IPS DF 6.9 (cell line): ENCODE measurements at regions not wholly inside any gene's neighbourhood (a gene's known extent, or its start where the extent isn't known, plus 50 kb on each side); places are given as distances from the start of the nearest gene placed in this dataset.

Experiments
- DNase-seq: peaks from one replicate; pipeline ENCODE4 v3.0.0-alpha.2; 2013; ENCODE audit warnings: low read depth, low spot score
- H3K27ac ChIP-seq: one replicate; pipeline ENCODE4 v1.5.1; 2013; ENCODE audit warnings: low read length, control low read depth
- H3K27me3 ChIP-seq: 2 replicates; pipeline ENCODE4 v1.6.1; 2013; ENCODE audit warnings: mild to moderate bottlenecking, low read length; ENCODE audit not compliant: control insufficient read depth, insufficient read depth
- H3K36me3 ChIP-seq: 2 replicates; pipeline ENCODE4 v1.6.1; 2013; ENCODE audit warnings: low read length; ENCODE audit not compliant: control insufficient read depth, insufficient read depth
- H3K4me1 ChIP-seq: 2 replicates; pipeline ENCODE4 v1.6.1; 2013; ENCODE audit warnings: low read length; ENCODE audit not compliant: control insufficient read depth, insufficient read depth
- H3K4me3 ChIP-seq: 2 replicates; pipeline ENCODE4 v1.5.1; 2013; ENCODE audit warnings: mild to moderate bottlenecking, low read length
- H3K9me3 ChIP-seq: 2 replicates; pipeline ENCODE4 v1.6.1; 2013; ENCODE audit warnings: low read length, inconsistent platforms; ENCODE audit not compliant: control insufficient read depth, insufficient read depth
- WGBS: extraction: QIAGEN DNeasy Blood & Tissue Kit; methylation state at CpG from one replicate; pipeline ENCODE4 v1.1.7; 2013; ENCODE audit warnings: mixed read lengths, missing lambda C conversion rate; ENCODE audit not compliant: insufficient read length, insufficient coverage; 5-methylcytosine and 5-hydroxymethylcytosine counted together

- H3K27me3 ChIP-seq, result no peaks in the 10 kb centered on the region
- no peak for DNase-seq
- WGBS, result no CpG with 5 or more reads among the region's 7 CpGs
Measured at GRCh38 chr7:46197785-46198540, 276.9 kb upstream of the IGFBP3 start.

GRCh38 chr7:46195934-46196333, 274.9 kb upstream of the IGFBP3 start:
- no peaks in the 10 kb centered on the region for H3K36me3 ChIP-seq
- WGBS, result no CpG with 5 or more reads among the region's 3 CpGs
- H3K4me3 ChIP-seq, result no peak overlapping the region
- H3K27me3 ChIP-seq, result no peaks in the 10 kb centered on the region
- H3K9me3 ChIP-seq, result no peaks in the 10 kb centered on the region
- H3K4me1 ChIP-seq, result no peaks in the 10 kb centered on the region
- no peak overlapping the region for H3K27ac ChIP-seq
- DNase-seq, result no peak

More at GRCh38 chr7:46197785-46198540, 276.9 kb upstream of the IGFBP3 start:
- H3K27ac ChIP-seq, result no peak overlapping the region
- no peaks in the 10 kb centered on the region for H3K9me3 ChIP-seq
- no peaks in the 10 kb centered on the region for H3K36me3 ChIP-seq
- no peak overlapping the region for H3K4me3 ChIP-seq
- H3K4me1 ChIP-seq, result no peaks in the 10 kb centered on the region

- Histone ChIP-seq H3K9me3 (no peaks in the 10 kb centered on the region), H3K27me3 (no peaks in the 10 kb centered on the region), H3K4me1 (no peaks in the 10 kb centered on the region), H3K36me3 (no peaks in the 10 kb centered on the region), H3K27ac (no peak overlapping the region), H3K4me3 (no peak overlapping the region)
- DNase-seq, result no peak
- no CpG with 5 or more reads among the region's 3 CpGs for WGBS
Measured at GRCh38 chr7:46192271-46192670, 271.2 kb upstream of the IGFBP3 start.

- no peak overlapping the region for H3K27ac ChIP-seq
- H3K4me3 ChIP-seq, result no peak overlapping the region
- no peak for DNase-seq
- no peaks in the 10 kb centered on the region for H3K9me3 ChIP-seq
- H3K36me3 ChIP-seq, result no peaks in the 10 kb centered on the region
- no peaks in the 10 kb centered on the region for H3K27me3 ChIP-seq
- WGBS, result no CpG with 5 or more reads among the region's 4 CpGs
- no peaks in the 10 kb centered on the region for H3K4me1 ChIP-seq
Measured at GRCh38 chr7:46191776-46192175, 270.7 kb upstream of the IGFBP3 start.

GRCh38 chr7:46191296-46191695, 270.2 kb upstream of the IGFBP3 start:
- Histone ChIP-seq H3K9me3 (no peaks in the 10 kb centered on the region), H3K36me3 (no peaks in the 10 kb centered on the region), H3K27ac (no peak overlapping the region), H3K4me1 (no peaks in the 10 kb centered on the region), H3K4me3 (no peak overlapping the region), H3K27me3 (no peaks in the 10 kb centered on the region)
- WGBS, result no CpG with 5 or more reads among the region's 3 CpGs
- no peak for DNase-seq

- no peak overlapping the region for H3K4me3 ChIP-seq
- no peak for DNase-seq
- no peaks in the 10 kb centered on the region for H3K9me3 ChIP-seq
- no CpG with 5 or more reads among the region's 4 CpGs for WGBS
- no peaks in the 10 kb centered on the region for H3K27me3 ChIP-seq
- H3K27ac ChIP-seq, result no peak overlapping the region
- H3K4me1 ChIP-seq, result no peaks in the 10 kb centered on the region
- H3K36me3 ChIP-seq, result no peaks in the 10 kb centered on the region
Measured at GRCh38 chr7:46189255-46189790, 268.3 kb upstream of the IGFBP3 start.

GRCh38 chr7:46186131-46186530, 265.1 kb upstream of the IGFBP3 start:
- Histone ChIP-seq H3K4me3 (no peak overlapping the region), H3K27ac (no peak overlapping the region), H3K9me3 (no peaks in the 10 kb centered on the region), H3K4me1 (no peaks in the 10 kb centered on the region), H3K27me3 (no peaks in the 10 kb centered on the region), H3K36me3 (no peaks in the 10 kb centered on the region)
- no CpG with 5 or more reads among the region's 1 CpG for WGBS
- DNase-seq, result no peak

- no peaks in the 10 kb centered on the region for H3K27me3 ChIP-seq
- WGBS, result no CpG with 5 or more reads among the region's 2 CpGs
- no peak overlapping the region for H3K4me3 ChIP-seq
- H3K4me1 ChIP-seq, result no peaks in the 10 kb centered on the region
- no peaks in the 10 kb centered on the region for H3K9me3 ChIP-seq
- DNase-seq, result no peak
- no peak overlapping the region for H3K27ac ChIP-seq
- no peaks in the 10 kb centered on the region for H3K36me3 ChIP-seq
Measured at GRCh38 chr7:46179061-46179610, 258.1 kb upstream of the IGFBP3 start.

GRCh38 chr7:46178661-46179060, 257.6 kb upstream of the IGFBP3 start:
- no peaks in the 10 kb centered on the region for H3K27me3 ChIP-seq
- H3K9me3 ChIP-seq, result no peaks in the 10 kb centered on the region
- H3K4me1 ChIP-seq, result no peaks in the 10 kb centered on the region
- no peaks in the 10 kb centered on the region for H3K36me3 ChIP-seq
- no peak for DNase-seq
- H3K4me3 ChIP-seq, result no peak overlapping the region
- no peak overlapping the region for H3K27ac ChIP-seq

- no peak overlapping the region for H3K27ac ChIP-seq
- no peak for DNase-seq
- no peak overlapping the region for H3K4me3 ChIP-seq
- H3K36me3 ChIP-seq, result no peaks in the 10 kb centered on the region
- H3K4me1 ChIP-seq, result no peaks in the 10 kb centered on the region
- no CpG with 5 or more reads among the region's 2 CpGs for WGBS
- no peaks in the 10 kb centered on the region for H3K9me3 ChIP-seq
- H3K27me3 ChIP-seq, result no peaks in the 10 kb centered on the region
Measured at GRCh38 chr7:46177821-46178220, 256.7 kb upstream of the IGFBP3 start.

- no peaks in the 10 kb centered on the region for H3K4me1 ChIP-seq
- WGBS, result no CpG with 5 or more reads among the region's 5 CpGs
- H3K9me3 ChIP-seq, result no peaks in the 10 kb centered on the region
- H3K27ac ChIP-seq, result no peak overlapping the region
- H3K27me3 ChIP-seq, result no peaks in the 10 kb centered on the region
- DNase-seq, result no peak
- H3K4me3 ChIP-seq, result no peak overlapping the region
- no peaks in the 10 kb centered on the region for H3K36me3 ChIP-seq
Measured at GRCh38 chr7:46175221-46175620, 254.1 kb upstream of the IGFBP3 start.
